ENCODE measurements at regions not wholly inside any gene's neighbourhood (a gene's known extent, or its start where the extent isn't known, plus 50 kb on each side); places are given as distances from the start of the nearest gene placed in this dataset.
"Not testable (repeated sequence)": the region's sequence is repeated elsewhere in the genome, so short reads cannot be mapped to it uniquely, and the experiment has no call there.

- TF ChIP-seq, protein P1, sequence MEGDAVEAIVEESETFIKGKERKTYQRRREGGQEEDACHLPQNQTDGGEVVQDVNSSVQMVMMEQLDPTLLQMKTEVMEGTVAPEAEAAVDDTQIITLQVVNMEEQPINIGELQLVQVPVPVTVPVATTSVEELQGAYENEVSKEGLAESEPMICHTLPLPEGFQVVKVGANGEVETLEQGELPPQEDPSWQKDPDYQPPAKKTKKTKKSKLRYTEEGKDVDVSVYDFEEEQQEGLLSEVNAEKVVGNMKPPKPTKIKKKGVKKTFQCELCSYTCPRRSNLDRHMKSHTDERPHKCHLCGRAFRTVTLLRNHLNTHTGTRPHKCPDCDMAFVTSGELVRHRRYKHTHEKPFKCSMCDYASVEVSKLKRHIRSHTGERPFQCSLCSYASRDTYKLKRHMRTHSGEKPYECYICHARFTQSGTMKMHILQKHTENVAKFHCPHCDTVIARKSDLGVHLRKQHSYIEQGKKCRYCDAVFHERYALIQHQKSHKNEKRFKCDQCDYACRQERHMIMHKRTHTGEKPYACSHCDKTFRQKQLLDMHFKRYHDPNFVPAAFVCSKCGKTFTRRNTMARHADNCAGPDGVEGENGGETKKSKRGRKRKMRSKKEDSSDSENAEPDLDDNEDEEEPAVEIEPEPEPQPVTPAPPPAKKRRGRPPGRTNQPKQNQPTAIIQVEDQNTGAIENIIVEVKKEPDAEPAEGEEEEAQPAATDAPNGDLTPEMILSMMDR (IDR thresholded peaks at IDR 0.05): not testable (repeated sequence)
- TF ChIP-seq POLR2A (IDR thresholded peaks at IDR 0.05): not testable (repeated sequence)
Measured at GRCh38 chr5:71398859-71399258, 56.6 kb upstream of the BDP1 start.

Data from adrenal gland (tissue), 5 donors.